ENCODE measurements at regions not wholly inside any gene's neighbourhood (a gene's known extent, or its start where the extent isn't known, plus 50 kb on each side); places are given as distances from the start of the nearest gene placed in this dataset.
A peak's percentile ranks its signal among the peaks of the same experiment; 100 is the strongest.
"Not testable (repeated sequence)": the region's sequence is repeated elsewhere in the genome, so short reads cannot be mapped to it uniquely, and the experiment has no call there.

DNA sequence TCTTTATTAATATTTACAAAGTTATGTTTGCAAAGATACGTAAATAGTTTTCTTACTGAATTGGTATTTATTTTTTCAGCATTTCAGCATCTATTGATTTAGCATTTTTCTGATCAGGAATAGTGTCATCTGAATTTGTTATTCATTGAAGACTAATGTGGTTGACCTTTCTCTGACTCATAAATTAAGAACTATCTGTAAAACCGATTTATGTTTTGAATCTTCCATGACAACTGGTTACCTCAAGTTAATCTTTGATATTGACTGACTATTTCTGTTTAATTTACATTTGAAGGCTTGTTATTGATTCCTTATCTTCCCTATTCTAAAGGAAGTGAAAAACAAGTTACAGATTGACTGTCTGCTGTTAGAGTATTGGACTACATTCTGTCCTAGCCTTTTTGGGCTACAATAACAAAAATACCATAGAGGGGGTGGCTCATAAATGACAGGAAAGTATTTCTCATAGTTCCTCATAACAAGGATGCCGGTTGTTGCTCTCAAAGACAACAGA, 1131.4 kb downstream of the PLA2G4A start:
- no peak for DNase-seq (ENCODE audit: low read depth)

- DNase-seq (ENCODE audit: low read depth) = no peak
Observed at GRCh38 chr1:187961895-187962294, 1133.1 kb downstream of the PLA2G4A start.

DNA sequence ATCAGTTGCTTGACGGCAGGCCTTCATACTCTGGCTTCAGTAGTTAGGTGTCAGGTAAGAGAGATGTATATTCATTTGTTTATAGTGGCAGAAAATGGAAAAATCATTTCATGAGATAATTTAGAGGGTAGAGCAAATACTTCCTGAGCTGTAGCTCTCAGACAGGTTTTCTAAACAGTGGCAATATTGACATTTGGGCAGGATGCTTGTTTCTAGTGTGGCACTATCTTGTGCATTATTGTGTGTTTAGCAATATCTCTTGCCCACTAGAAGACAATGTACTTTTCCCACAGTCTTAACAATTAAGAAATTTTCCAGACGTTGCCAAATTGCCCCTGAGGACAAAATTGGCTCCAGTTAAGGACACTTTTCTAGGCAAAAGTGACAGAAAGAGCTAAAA, 1143.1 kb downstream of the PLA2G4A start:
- no peak for DNase-seq (ENCODE audit: low read depth)

DNA sequence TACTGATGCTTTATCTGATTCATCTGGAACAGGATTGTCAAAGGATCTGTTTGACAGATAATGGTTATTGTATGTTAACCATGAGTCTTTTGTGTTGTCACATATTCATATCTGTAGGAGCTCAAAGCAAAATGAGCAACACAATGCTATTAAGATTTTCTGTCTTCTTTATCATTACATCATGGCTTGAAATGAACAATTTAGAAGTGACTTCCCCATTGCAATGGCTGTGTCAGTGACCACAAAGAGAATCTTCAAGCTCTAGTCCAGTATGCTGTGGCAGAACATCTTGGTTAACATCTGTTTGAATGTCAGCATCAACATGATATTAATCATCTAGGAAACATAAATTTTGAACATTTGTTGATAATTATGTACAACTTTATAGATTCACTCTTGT, 1148.5 kb downstream of the PLA2G4A start:
- no peak for DNase-seq (ENCODE audit: low read depth)

DNA sequence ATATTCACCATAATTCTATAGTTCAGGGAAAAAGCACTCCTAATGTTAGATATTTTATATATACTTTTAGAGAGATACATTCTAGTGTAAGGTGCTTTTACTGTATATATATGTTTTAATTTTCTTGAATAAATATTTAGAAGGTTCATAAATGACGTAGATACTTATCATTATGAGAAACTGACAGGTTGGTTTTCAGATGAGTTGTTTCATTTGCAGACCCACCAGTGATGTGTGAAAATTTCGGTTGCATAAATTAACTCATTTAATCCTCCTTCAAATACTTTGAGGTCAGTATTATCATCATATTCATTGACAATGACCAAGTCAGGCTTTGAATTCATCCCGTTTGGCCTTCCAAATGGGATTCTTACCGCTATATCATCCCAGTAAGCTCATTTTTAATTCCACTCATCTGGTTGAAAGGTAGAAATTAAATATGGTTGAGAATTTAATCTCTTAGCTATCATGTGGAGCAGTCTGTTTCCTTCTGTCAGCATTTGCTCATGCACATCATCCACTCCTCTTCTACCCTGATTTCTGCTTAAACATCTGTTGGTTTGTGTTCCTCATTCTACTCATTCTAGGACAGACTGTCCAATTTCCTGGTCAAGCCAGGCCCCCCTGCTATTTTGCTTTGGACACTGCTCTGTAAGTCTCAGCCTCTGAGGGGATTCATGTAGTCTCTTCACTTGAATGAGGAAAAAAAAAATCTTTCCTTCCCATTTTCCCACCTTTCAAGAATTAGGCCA, 1156.6 kb downstream of the PLA2G4A start:
- DNase-seq (ENCODE audit: low read depth) = no peak

- peak; percentile 14 for DNase-seq (ENCODE audit: low read depth)
Observed at GRCh38 chr1:187985897-187986654, 1157.3 kb downstream of the PLA2G4A start.

- DNase-seq (ENCODE audit: low read depth) = no peak
Observed at GRCh38 chr1:187987236-187987776, 1158.6 kb downstream of the PLA2G4A start.

DNA sequence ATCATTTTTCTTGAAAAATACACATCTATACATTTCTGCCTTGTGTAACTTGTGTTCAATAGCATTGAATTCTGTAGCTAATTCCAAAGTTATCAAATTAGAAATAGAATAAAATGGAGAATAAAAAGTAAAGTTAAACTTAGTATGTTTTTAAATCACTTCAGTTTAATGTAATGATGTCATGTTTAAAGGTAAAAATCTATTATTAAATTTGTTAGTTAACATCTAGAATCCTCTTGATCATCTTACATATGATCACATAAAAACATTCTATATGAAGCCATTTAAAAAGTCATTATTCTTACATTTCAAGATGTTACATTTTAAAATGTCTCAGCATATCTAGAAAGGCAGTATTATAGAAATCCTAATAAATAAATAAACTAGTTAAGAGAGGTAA, 1163.2 kb downstream of the PLA2G4A start:
- no peak for DNase-seq (ENCODE audit: low read depth)

DNA sequence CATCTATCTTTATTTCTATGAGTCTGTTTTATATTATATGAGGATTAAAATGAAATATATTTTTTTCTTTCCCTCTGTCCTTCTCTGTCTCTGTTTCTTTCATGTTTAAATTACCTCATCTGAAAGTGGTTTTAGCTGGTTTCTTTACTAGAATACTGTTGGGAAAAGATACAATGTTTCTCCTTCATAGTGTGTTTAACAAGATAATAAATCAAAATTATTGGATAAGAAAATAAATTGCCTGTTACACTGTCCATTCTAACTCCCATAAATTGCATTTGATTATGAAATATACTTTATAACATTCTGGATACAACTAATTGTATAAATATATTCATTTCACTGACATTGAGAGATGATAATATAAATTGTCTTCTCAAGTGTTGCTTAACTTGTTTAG, 1168.0 kb downstream of the PLA2G4A start:
- no peak for DNase-seq (ENCODE audit: low read depth)

- DNase-seq (ENCODE audit: low read depth) = peak; percentile 8
Observed at GRCh38 chr1:187999973-188000372, 1171.2 kb downstream of the PLA2G4A start.

GRCh38 chr1:188003687-188004086, 1174.9 kb downstream of the PLA2G4A start:
- not testable (repeated sequence) for DNase-seq (ENCODE audit: low read depth)

DNA sequence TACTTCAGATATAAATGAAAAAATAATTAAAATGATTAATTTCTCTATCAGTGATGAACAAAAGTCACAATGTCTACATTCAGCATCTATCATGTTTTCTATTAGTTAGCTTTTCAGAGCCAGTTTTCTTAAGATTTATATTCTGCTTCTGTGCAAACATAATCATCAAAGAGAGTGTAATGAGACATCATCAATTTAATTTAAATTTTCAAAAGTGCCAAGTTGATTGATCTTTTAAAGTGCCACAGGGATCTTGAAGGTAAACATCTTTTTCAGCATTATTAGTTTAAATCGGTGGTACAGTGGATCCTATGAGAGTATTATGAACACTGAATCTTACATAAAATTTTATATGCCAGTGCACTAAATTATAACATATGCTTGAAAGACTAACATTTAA, 1176.1 kb downstream of the PLA2G4A start:
- no peak for DNase-seq (ENCODE audit: low read depth)

- DNase-seq (ENCODE audit: low read depth) = no peak
Observed at GRCh38 chr1:188006354-188006753, 1177.6 kb downstream of the PLA2G4A start.

- DNase-seq (ENCODE audit: low read depth) = not testable (repeated sequence)
Observed at GRCh38 chr1:188013222-188013849, 1184.6 kb downstream of the PLA2G4A start.

DNA sequence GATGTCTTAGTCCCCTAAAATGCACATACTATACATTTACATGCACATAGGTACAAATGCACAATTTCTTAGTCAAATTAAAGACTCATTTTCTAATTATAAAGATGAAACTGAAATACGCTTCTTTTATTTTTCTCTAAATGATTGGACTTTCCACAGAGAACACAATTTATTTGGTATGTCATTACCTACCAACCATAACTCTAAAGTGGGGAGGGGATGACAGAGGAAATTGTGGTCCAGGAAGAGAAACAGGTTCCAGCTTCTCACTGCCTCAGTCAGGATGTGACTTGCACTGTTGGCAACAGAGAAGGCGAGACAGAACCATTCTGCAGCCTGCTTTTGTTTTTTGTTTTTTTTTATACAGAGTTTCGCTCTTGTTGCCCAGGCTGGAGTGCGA, 1189.2 kb downstream of the PLA2G4A start:
- DNase-seq (ENCODE audit: low read depth) = no peak

- DNase-seq (ENCODE audit: low read depth) = no peak
Observed at GRCh38 chr1:188022661-188023060, 1193.9 kb downstream of the PLA2G4A start.

- DNase-seq (ENCODE audit: low read depth) = no peak
Observed at GRCh38 chr1:188023206-188023605, 1194.5 kb downstream of the PLA2G4A start.

DNA sequence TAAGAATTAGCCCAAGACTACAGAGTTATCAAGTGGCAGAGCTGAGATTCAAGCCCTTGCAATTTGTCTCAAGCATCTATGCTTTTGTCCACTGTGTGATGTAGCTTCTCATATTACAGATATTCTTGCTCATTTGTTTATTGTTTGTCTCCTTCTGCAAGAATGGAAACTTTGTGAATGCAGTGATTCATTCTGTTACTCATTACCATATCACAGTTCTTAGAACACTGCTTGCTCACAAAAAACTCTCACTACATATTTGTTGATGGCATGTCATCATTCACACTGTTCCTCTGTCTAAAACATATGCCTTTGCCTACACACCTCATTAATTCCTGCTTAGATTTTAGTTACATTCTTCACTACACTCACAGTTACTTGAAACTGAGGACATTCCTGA, 1198.9 kb downstream of the PLA2G4A start:
- DNase-seq (ENCODE audit: low read depth) = peak; percentile 97

DNA sequence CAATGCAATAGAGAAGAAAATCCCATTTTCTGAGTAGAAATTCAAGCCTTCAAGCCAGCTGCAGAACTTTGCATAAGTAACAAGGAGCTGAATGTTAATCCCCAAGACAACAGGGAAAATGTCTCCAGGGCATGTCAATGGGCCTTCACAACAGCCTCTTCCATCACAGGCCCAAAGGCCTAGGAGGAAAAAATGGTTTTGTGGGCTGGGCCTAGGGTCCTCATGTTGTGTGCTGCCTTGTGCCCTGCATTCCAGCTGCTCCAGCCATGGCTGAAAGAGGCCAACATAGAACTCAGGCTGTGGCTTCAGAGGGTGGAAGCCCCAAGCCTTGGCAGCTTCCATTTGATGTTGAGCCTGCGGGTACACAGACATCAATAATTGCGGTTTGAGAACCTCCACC, 1208.8 kb downstream of the PLA2G4A start:
- DNase-seq (ENCODE audit: low read depth) = not testable (repeated sequence)

DNA sequence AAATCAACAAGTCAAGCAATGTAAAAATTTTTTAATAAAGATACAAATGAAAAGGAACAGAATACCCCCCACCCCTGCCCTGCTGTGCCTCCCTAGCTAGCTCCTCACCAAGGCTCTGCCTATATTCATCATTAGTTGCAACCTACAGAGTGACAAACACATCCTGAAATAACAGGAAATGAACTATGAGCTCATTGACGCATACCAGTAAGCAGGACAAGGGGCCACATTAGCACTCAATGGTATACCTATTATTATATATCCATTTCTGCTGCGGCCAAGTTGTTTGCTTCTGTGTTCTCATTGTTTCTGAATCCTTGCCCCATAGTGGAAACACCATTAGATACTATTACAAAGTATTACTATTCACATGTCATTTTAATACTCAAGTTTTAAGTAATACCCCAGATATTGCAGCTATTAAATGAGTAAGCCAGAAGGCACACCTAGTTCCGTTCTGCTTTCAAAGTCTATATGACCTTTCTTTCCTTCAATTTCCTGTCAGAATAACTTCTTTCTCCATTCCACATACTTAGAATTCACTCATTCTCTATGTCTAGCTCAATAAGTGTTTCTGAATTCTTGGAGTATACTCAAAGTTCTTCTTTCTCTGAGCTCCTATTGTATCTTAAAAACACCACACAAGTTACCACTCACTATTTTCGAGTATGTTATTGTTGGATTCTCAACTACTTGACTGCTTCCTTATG, 1214.9 kb downstream of the PLA2G4A start:
- peak; percentile 59 for DNase-seq (ENCODE audit: low read depth)

- DNase-seq (ENCODE audit: low read depth) = no peak
Observed at GRCh38 chr1:188050250-188050649, 1221.5 kb downstream of the PLA2G4A start.

- DNase-seq (ENCODE audit: low read depth) = no peak
Observed at GRCh38 chr1:188056011-188056410, 1227.3 kb downstream of the PLA2G4A start.

Measured in iris pigment epithelial cell (primary cell).